HG03439 (cell line): ENCODE measurements at regions not wholly inside any gene's neighbourhood (a gene's known extent, or its start where the extent isn't known, plus 50 kb on each side); places are given as distances from the start of the nearest gene placed in this dataset.
"Not testable (repeated sequence)": the region's sequence is repeated elsewhere in the genome, so short reads cannot be mapped to it uniquely, and the experiment has no call there.

Experiments
- ATAC-seq: cut with Tn5 transposase; IDR thresholded peaks from one replicate; pipeline ENCODE4 v1.9.1; 2021; ENCODE audit warnings: mild to moderate bottlenecking, moderate library complexity; ENCODE audit not compliant: unreplicated experiment

DNA sequence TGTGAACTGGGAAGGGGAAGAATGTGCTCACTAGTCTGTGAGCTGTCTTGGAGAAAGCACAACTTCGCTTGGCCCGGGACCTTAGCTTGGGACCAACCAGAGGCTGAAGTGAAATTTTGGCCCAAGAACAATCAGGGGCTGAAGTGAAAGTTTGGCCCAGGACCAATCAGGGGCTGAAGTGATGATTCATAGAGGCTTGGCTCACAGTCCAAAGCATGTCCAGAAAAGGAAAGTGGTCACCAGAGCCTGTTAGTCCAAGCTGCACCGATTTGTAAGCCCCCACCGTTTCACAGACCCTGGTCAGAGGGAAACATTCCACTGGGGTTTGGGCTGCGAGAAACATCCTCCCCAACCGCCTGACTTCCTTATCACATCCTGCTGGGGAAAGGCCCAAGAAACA is 763.3 kb downstream of the SPATA31A7 start:
- ATAC-seq = not testable (repeated sequence)

DNA sequence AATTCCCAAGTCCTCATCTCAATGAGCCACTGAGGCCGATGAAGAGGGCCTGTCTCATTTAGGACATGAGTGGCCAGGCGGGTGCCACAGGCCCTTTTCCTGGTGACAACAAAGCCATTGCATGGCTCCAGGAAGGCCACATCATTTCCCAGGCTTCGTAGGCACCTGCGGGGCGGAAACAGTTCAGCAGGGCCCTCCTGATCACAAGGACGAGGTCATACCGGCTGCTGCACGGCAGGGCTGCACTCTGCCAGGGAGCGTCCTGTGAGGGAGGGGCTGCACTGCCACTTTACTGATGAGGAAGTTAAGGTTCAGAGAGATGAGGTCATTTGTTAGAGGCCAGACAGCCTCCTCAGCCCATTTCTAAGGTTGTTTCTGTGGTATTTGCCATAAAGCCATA is 781.8 kb downstream of the SPATA31A7 start:
- ATAC-seq = not testable (repeated sequence)

DNA sequence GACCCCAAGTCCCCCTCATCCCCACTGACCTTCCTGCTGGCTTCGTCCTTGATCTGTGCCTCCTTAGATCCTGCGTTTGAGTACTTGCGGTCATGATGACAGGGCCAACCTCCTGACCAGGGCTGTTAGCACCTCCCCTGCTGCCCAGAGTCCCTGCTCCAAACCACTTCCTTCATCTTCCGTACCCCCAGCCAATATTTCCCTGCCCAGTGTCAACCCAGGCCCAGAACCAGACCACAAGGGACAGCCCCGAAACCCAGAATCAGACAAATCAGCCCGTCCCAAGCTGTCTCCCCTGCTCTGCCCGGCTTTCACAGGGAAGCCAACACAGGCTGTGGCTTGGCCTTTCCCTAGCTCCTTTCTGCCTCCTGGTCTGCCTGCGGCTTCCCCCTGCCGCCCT is 784.7 kb downstream of the SPATA31A7 start:
- not testable (repeated sequence) for ATAC-seq

DNA sequence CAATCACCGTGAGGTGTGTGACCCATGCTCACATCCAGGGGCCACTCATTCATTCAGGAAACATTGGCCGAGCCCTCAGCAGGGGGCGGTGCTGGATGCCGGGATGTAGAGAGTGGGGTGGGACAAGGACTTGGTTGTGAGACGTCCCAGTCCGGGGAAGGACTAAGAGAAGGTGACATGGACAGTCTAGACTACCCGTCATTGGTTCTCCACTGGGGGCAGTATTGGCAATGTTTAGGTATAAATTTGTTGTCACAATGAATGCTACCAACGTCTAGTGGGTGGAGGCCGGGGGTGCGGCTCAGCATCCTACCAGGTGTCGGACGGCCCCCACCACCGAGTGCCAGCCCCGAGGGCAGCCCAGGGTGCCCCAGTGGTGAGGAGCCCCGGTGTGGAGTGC is 786.5 kb downstream of the SPATA31A7 start:
- ATAC-seq = not testable (repeated sequence)

DNA sequence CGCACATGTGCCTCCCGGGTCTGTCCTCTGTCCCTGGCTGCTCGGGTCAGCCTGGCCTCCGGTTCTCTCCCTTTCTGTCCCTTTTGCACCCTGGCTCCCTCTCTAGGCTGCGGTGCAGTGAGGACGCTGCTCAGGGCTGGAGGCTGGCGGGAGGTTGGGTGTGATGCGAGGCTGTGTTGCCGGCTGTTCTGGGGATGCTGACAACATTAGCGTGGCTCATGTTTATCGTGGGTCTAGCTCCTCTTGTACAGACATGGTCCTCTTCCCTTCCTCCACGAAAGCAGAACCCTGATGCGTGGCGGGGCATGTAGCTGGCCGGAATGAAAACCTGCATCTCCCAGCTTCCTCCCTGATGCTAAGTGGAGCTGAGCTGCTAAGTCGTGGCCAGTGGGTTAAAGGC is 792.9 kb downstream of the SPATA31A7 start:
- not testable (repeated sequence) for ATAC-seq

DNA sequence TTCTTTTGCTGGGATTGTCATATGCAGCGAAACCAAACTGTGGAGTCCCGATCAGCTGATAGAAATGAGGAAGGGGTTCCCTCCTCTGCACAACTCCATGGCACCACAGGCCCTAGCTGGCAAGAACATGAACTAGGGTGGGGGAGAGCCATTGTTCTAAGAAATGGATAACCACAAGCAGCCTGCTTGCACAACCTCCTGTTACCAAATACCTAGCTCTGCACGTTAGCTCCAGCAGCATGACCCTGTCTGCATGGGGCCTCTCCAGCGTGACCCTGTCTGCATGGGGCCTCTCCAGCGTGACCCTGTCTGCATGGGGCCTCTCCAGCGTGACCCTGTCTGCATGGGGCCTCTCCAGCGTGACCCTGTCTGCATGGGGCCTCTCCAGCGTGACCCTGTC is 793.6 kb downstream of the SPATA31A7 start:
- ATAC-seq = not testable (repeated sequence)

DNA sequence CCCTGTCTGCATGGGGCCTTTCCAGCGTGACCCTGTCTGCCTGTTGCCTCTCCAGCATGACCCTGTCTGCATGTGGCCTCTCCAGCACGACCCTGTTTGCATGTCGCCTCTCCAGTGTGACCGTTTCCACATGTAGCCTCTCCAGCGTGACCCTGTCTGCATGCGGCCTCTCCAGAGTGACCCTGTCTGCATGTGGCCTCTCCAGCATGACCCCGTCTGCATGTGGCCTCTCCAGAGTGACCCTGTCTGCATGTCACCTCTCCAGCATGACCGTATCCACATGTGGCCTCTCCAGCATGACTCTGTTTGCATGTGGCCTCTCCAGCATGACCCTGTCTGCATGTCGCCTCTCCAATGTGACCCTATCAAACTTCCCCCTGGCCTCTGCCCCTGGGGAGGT is 794.1 kb downstream of the SPATA31A7 start:
- not testable (repeated sequence) for ATAC-seq

DNA sequence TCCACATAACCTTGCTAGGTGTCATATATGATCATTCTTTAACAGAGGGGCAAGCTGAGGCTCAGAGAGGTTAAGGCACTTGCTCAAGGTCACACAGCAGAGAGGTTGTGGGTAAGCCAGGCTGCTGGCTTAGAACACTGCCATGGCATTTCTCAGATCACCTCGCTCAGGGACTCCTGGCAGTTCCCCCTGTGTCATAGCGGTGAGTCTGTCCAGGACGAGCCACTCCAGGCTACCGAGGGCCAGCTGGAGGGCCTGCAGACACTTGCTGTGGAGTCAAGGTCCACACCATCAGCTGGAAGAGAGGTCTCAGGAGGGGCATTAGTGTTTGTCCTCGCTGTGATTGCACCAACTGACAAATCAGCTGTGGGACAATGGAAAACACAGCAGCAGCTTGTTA is 794.7 kb downstream of the SPATA31A7 start:
- not testable (repeated sequence) for ATAC-seq

DNA sequence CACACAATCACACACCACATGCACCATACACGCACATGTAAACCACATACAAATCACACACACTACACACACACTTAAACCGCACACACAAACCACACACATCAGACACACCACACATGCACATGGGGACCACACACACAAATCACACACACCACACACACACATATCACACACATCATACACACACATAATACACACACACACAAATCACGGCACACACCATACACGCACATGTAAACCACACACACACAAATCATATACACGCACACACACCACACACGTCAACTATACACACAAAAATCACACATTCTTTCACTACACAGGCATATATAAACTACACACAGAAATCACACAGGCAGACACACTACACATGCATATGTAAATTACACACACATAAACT is 802.3 kb downstream of the SPATA31A7 start:
- not testable (repeated sequence) for ATAC-seq

DNA sequence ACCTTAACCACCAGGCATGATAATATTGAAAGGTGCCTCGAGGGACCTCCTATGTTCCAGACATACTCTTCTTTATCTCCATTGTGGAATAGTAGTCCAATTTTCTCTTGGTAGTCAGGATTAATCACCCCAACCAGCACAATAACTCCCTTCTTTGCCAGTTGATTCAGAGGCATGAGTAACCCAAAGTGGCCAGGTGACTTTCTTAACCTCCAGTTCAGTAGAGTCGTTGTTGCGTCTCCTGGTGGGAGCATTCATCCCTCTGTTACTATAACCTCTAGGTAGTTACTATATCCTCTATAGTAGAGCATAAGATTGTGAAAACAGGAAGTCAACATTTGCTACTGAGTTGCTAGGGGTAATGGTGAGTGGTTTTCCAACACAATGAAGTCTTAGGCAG is 842.6 kb downstream of the SPATA31A7 start:
- ATAC-seq = not testable (repeated sequence)

DNA sequence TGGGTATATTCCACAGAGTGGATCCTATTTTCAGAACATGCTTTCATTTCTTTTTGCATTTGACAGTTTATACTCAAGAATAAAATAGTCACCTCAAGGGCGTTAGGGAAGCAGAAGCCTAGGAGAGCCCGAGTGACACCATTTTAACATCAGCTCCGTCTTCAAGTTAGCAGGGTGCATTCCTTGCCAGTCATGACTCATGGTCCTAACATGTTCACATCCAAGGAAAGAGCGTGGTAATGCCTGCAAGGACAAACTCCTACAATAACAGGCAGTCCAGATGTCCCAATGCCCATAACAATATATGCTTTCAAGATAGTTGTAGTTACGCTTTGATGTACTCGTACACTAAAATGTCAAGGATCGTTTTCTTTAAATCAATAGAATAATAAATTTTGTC is 848.4 kb downstream of the SPATA31A7 start:
- ATAC-seq = not testable (repeated sequence)

DNA sequence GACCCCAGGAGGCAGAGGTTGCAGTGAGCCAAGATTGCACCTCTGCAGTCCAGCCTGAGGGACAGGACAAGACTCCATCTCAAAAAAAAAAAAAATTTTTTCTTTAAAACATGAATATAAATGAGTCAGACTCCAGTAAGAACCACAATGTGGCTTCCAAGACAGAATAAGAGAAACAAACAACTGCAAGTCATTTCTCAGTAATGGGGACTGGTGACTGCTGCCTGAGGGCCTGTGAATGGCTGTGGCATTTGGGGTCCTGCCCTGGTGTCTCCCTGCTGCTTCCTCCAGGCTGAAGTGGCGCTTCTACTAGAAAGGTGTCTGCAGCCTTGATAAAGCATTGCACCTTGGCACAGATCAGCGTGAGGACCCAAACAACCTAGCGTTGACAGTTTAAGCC is 868.3 kb downstream of the SPATA31A7 start:
- ATAC-seq = not testable (repeated sequence)

DNA sequence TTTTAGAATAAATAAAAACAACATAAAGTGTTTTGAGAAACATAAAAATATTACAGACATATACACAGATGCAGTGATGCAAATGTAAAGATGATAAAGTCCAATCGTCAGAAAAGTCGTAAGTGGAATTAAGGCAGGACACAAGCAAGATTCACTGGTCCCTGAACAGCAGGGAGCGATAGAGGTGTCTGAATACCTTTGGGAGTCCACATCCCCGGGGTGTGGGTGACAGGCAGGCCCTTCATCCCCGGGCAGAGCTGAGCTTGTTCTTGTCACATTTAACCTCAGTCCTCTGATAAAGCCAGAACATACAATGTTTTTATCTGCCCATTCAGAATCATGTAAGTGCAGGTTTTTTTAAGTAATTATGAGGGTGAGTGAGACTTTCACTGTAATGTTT is 881.2 kb downstream of the SPATA31A7 start:
- ATAC-seq = not testable (repeated sequence)

DNA sequence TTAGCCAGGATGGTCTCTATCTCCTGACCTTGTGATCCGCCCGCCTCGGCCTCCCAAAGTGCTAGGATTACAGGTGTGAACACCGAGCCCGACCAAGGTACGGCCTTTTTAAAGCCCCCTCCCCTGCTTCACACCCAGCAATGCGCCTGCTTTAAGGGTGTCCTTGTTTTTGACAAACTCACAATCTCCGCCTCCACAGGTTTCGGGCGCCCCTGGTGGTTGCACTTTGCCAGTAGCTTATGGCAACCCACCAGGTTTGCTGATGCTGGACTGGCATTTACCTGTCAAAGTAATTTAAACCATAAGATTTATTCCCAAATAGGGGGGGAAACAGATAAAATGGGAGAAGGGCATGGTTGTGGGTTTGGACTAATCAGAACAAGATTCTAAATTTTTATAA is 883.6 kb downstream of the SPATA31A7 start:
- not testable (repeated sequence) for ATAC-seq

DNA sequence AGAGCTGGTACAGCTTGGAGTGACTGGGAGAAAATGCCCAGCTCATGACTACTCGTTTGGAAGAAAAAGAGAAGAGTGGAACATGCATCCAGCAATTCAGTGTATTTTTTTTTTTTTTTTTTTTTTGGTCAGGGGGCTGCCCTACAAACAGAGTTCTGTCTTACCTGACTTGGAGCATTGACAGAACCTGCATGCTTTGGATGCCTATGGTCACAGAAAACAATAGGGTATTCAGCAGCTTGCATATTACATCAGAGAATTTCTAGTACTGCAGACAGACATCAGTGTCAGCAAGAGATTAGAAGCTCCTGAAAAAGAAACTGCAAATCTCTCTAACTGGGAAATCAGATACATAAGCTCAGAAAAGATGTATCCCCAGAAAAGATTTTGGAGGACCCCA is 894.4 kb downstream of the SPATA31A7 start:
- not testable (repeated sequence) for ATAC-seq

DNA sequence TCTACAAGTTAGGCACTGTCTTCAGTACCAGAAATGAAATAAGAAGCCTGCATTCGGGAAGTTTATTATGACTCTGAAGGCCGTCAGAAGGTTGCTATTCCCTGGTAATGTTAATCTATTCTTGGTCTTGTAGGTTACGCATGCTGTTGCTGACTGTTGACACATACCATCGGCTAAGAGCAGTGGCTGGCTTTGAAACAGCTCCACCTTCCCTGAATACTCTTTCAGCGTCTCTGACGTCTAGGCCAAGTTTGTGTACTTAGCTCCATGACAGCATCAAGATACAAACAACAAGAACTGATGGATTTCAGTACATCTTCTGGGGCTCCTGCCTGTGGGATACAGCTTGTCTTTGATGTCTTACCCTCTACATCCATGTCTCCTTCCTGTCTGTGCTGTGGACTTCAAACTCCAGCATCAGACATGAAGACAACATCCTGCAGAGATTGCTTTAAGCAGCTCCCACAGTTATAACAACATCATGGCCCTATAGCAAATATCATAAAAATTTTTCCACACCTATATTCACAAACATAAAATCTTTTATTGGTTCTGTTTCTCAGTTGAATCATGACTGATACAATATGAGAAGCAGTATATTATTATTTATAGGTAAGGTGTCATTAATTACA is 906.0 kb downstream of the SPATA31A7 start:
- not testable (repeated sequence) for ATAC-seq

DNA sequence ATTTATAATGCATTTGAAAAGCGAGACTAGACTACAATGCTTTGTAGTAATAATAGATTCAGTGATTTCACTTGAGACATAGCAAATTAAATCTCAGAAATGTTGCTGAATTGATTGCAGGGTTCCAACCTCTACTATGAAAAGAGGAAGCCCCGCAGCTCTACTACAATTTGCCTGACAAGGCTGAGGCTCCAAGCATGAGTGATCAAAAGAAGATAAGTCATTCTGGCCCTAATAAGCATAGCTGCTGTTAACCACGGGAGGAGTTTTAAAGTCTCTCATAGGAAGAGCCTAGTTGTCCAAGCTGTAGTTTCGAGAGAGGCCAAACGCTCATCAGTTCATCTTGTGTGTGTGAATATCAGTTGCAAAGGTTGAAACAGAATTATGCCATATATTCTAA is 920.6 kb downstream of the SPATA31A7 start:
- peak; percentile 54 for ATAC-seq

DNA sequence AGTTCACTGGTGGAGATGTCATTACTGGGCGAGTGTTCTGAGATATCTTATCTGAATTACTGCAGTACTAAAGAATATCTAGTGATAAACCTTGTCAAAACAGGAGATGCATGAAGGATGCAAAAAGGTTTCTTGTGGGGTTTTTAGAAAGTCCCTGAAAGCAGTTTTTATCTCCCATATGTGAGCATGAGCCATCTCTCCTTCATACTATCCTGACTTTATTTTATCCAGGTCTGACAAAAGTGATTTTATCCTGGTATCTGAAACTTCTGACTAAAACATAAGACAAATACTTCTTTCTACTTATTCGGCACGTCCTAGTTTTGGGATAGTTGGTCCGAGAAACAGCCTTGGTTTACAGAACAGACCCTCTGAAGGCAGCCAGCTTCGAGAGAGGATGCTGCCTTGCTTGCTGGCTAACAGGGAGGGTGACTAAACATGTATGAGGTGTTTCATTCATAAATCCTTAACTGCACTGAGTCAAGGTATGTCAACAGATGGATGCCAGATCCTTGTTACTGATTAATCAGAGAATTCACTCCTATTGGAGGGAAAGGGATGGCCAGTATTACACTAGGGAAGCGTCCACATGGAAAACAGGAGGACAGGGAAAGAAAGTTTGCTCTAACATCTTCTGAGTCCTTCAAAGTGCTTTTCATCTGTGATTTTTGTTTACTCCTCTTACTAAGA is 927.3 kb downstream of the SPATA31A7 start:
- not testable (repeated sequence) for ATAC-seq

DNA sequence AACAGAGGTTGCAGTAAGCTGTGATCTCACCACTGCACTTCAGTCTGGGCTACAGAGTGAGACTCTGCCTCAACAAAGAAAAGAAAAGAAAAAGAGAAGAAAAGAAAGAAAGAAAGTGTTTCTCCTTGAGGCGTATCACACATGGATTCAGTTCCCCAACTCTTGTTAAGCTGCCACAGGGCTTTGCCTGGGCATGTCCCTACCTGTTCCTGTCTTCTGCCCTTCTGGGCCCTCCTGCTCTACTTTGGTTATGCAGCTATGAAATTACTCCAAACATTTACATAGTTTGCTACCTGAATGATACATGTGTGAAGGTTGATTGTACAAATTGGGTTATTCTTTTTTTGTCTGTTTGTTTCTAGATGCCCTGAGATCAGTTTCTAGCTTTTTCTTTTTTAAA is 929.8 kb downstream of the SPATA31A7 start:
- ATAC-seq = not testable (repeated sequence)

DNA sequence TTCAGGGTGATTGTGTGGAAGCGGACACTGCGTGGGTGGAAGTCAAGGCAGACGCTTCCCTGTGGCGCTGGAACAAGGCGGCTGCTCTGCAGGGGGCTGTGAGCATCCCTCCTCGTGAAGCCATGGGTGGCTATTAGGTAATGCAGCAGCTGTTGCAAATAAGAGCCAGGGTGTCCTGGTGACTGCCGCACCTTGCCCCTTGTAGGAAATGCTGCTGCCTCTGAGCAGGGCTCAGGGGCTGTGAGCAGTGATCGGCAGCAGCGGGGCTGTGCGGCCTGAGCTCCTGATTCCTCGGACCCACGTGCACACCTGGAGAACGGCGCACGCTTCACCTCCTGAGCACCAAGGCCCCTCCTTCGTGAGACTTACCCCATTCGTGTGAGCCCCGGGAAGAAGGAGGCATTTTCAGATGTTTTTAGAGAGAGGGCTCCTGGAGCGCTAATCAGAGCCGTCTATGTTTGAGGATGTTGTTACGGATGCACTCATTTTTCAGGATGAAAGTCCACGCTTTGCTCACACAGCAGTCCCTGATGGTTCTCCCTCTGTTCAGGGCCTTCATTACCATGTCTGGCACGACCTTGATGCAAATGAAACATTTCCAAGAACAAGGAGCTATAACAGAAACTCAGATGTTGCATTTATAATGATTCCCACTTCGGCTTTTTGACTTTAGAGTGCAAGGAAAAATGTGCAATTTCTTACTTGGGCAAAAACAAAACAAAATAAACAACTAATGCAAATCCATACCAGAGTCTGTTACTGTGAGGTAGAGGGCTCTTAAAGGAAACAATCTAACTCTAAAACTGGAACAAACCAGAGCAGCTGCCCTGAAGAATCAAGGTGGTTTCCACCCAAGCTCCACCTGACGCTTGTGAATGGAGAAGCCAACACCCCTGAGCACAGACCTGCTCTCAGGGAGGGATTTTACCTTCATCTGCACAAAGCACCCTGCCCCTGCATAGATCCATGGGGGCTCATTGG is 936.1 kb downstream of the SPATA31A7 start:
- ATAC-seq = not testable (repeated sequence)

DNA sequence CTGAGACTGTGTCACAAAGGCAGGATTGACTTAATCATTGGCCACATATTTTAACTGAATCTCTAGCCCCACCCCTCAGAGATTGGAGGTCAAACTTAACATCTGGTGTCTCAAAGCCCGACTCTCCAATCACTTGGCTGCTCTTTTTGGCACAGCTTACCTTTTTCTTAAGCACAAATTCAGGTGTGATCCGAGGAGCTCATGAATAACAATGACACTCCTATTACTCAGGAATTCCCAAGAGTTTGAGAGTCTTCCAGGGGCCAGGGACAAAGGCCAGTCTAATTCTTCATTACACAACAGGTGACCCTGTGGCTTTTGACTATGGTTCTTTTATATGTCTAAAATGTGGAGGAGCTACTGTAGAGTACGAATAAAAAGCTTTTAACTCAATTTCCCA is 945.2 kb downstream of the SPATA31A7 start:
- ATAC-seq = not testable (repeated sequence)
